Astrocyte (in vitro differentiated cells and primary cell): ENCODE measurements at regions not wholly inside any gene's neighbourhood (a gene's known extent, or its start where the extent isn't known, plus 50 kb on each side); places are given as distances from the start of the nearest gene placed in this dataset.

Experiments used
- CTCF ChIP-seq: IDR thresholded peaks from 2 replicates; pipeline ENCODE4 v1.5.1; 2011; ENCODE audit warnings: low read depth, mild to moderate bottlenecking, inconsistent platforms, low read length, moderate library complexity; ENCODE audit not compliant: insufficient read depth
- EZH2 ChIP-seq: IDR thresholded peaks from 2 replicates; pipeline ENCODE4 v1.6.1; 2012; ENCODE audit warnings: mild to moderate bottlenecking, low read length, inconsistent platforms; ENCODE audit not compliant: insufficient read depth

- TF ChIP-seq CTCF: no peak
- TF ChIP-seq EZH2: no peak
Observed at GRCh38 chr3:61454801-61455200, 106.6 kb upstream of the PTPRG start.
